ENCODE measurements at regions not wholly inside any gene's neighbourhood (a gene's known extent, or its start where the extent isn't known, plus 50 kb on each side); places are given as distances from the start of the nearest gene placed in this dataset.
A peak's percentile ranks its signal among the peaks of the same experiment; 100 is the strongest.

DNA sequence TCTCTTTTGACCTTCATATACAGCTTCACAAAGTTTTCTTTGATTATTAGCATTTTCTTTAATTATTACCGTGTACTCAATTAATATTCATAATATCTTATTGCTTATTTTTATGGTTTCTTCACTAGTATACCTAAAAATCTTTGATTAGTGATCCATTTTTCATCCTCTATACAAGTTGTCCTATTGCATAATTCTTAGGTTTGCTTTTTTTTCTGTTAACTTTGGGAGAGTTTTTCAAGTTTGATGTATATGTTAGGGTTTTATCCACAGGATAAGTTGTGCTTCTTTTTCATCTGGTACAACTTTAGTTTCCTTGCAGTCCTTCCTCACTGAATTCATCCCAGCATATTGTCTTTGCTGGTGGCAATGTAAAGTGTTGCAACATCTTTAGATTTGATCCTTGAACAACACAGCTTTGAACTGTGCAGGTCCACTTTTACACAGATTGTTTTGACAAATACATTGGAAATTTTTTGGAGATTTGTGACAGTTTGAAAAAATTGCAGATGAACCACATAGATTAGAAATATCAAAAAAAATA is 88.6 kb upstream of the NAV3 start:
- Histone ChIP-seq H2BK20ac (ENCODE audit: low read depth, low read length) (no peak overlapping the region), H3K79me1 (ENCODE audit: low read depth in 1 of 2, low read length in 2 of 2) (no peaks in the 10 kb centered on the region), H3K9ac (ENCODE audit: low read depth, low read length) (no peak overlapping the region), H4K20me1 (ENCODE audit: insufficient read depth, low read length) (no peaks in the 10 kb centered on the region), H4K5ac (ENCODE audit: low read depth, low read length) (no peak overlapping the region), H3K14ac (replicated peaks; ENCODE audit: low read depth, low read length) (no peak overlapping the region), H2AFZ (replicated peaks; ENCODE audit: low read length, poor library complexity) (no peak overlapping the region), H3K9me1 (ENCODE audit: insufficient read depth, low read length) (no peaks in the 10 kb centered on the region), H3K56ac (ENCODE audit: extremely low read depth, insufficient read depth, low read length) (no peak overlapping the region), H2AK5ac (ENCODE audit: low read depth, low read length) (no peak overlapping the region), H2BK5ac (ENCODE audit: low read depth, low read length, poor library complexity, severe bottlenecking) (no peak overlapping the region), H3K27me3 (ENCODE audit: control insufficient read depth, insufficient read depth, low read length) (no peaks in the 10 kb centered on the region; the same call in 1 of the 2 replicates), H3K18ac (ENCODE audit: low read depth, low read length) (no peak overlapping the region), H3K23ac (ENCODE audit: low read depth, low read length) (no peak overlapping the region), H4K8ac (ENCODE audit: low read depth in 2 of 2, low read length in 2 of 2) (no peak overlapping the region), H3K4ac (ENCODE audit: low read depth, low read length) (no peak overlapping the region), H3K4me3 (ENCODE audit: insufficient read depth, low read depth, low read length) (no peak overlapping the region), H2BK120ac (ENCODE audit: low read depth, low read length) (no peak overlapping the region), H3K4me2 (ENCODE audit: low read depth, low read length) (no peak overlapping the region), H2AK9ac (replicated peaks; ENCODE audit: low read depth, low read length, poor library complexity) (no peak overlapping the region), H3K36me3 (ENCODE audit: control insufficient read depth, insufficient read depth, low read length) (no peaks in the 10 kb centered on the region), H3K4me1 (ENCODE audit: control insufficient read depth, insufficient read depth, low read length) (no peaks in the 10 kb centered on the region), H2BK15ac (ENCODE audit: low read depth, low read length) (no peak overlapping the region), H4K91ac (ENCODE audit: insufficient read depth, low read depth, low read length) (no peak overlapping the region), H3K27ac (ENCODE audit: insufficient read depth, low read length) (no peak overlapping the region), H3K9me3 (ENCODE audit: control insufficient read depth, insufficient read depth, low read length) (no peaks in the 10 kb centered on the region)
- POLR2A ChIA-PET (ENCODE audit: unreplicated experiment) = no interaction called here
- dilution Hi-C loops (cut with HindIII; ENCODE audit: low sequenced_read_pairs, unreplicated experiment) (no loop called here), in situ Hi-C loops (cut with MboI; ENCODE audit: low sequenced_read_pairs) (no loop called here), intact Hi-C loops (cut with micrococcal nuclease) (no loop called here)
- DNase-seq (no peak), ATAC-seq (ENCODE audit: low read depth) (no peak)
- CTCF ChIA-PET = no interaction called here
- no CpG with 5 or more reads among the region's 1 CpG for WGBS, 2 experiments (ENCODE audit: extremely low coverage in 2 of 2, insufficient read length in 1 of 2)
- no TSS peak for BruUV-seq (replicated peaks)
- TF ChIP-seq CHD1 (IDR thresholded peaks at IDR 0.05; ENCODE audit: low read depth, low read length) (no peak), MAZ (IDR thresholded peaks at IDR 0.05; ENCODE audit: borderline replicate concordance, low read depth, low read length) (no peak), CEBPB (IDR thresholded peaks at IDR 0.05; ENCODE audit: low read depth, low read length) (peak; percentile 50; the same call in 1 of the 2 replicates), FOS (IDR thresholded peaks at IDR 0.05; ENCODE audit: low read depth, low read length) (no peak), MXI1 (IDR thresholded peaks at IDR 0.05; ENCODE audit: borderline replicate concordance, low read depth, low read length) (no peak), USF2 (IDR thresholded peaks at IDR 0.05; ENCODE audit: low read depth, low read length) (no peak), NFE2L2 (IDR thresholded peaks at IDR 0.05; ENCODE audit: low read depth, low read length) (no peak)

Data from IMR-90 (cell line).